ENCODE measurements at regions not wholly inside any gene's neighbourhood (a gene's known extent, or its start where the extent isn't known, plus 50 kb on each side); places are given as distances from the start of the nearest gene placed in this dataset.
A peak's percentile ranks its signal among the peaks of the same experiment; 100 is the strongest.

DNA sequence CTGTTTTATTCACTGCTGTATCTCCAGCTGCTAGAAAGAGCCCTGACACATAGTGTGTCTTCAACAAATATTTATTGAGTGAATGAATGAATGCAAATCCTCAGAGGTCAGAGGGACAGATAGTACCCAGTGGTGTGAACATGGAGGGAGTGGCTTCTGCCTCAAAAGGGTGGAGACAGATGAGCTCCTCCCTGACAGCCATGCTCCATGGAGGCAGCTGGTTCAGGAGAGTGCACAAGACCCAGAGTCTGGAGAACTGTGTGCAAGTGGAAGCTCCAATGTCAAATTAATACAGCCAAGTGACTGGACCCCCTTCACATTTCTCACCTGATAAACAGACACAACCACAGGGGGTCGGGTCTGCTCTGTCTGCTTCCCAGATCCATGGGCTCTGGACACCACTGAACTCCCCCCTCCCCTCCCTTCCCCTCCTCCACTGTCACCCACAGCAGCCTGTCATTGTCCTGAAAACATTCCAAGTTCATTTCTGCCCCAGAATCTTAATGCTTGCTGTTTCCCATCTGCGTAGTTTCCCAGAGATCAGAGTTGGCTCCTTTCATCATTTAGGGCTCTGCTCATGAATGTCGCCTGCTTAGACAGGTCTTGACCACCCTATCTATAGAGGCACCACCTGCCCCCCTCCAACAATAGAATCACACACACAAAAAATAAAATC is 312.9 kb upstream of the PODXL start:
- TF ChIP-seq, protein P1, sequence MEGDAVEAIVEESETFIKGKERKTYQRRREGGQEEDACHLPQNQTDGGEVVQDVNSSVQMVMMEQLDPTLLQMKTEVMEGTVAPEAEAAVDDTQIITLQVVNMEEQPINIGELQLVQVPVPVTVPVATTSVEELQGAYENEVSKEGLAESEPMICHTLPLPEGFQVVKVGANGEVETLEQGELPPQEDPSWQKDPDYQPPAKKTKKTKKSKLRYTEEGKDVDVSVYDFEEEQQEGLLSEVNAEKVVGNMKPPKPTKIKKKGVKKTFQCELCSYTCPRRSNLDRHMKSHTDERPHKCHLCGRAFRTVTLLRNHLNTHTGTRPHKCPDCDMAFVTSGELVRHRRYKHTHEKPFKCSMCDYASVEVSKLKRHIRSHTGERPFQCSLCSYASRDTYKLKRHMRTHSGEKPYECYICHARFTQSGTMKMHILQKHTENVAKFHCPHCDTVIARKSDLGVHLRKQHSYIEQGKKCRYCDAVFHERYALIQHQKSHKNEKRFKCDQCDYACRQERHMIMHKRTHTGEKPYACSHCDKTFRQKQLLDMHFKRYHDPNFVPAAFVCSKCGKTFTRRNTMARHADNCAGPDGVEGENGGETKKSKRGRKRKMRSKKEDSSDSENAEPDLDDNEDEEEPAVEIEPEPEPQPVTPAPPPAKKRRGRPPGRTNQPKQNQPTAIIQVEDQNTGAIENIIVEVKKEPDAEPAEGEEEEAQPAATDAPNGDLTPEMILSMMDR (IDR thresholded peaks at IDR 0.05): no peak
- DNase-seq (ENCODE audit: low spot score): no peak
- H3K27ac ChIP-seq: no peak overlapping the region
- no peak overlapping the region for H3K4me3 ChIP-seq

DNA sequence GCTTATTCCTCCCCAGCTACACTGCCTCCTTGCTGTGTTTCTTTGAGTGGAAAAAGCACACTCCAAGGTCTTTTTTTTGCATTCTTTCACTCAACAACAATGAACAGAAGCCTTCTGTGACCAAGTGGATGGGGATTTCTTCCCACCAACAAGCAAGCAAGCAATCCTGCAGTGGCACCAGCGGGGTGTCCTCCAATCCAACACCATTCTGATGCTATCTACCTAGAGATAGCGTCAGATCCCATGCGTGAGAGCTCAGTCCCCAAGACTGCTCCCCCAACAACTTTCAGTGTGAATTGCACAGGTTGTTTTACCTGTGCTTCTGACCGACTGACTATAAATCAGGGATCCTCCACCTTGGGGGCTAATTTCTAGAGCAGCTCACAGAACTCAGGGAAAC is 311.0 kb upstream of the PODXL start:
- TF ChIP-seq, protein P1 (IDR thresholded peaks at IDR 0.05): no peak
- H3K4me3 ChIP-seq: no peak overlapping the region
- no peak overlapping the region for H3K27ac ChIP-seq
- no peak for DNase-seq (ENCODE audit: low spot score)

DNA sequence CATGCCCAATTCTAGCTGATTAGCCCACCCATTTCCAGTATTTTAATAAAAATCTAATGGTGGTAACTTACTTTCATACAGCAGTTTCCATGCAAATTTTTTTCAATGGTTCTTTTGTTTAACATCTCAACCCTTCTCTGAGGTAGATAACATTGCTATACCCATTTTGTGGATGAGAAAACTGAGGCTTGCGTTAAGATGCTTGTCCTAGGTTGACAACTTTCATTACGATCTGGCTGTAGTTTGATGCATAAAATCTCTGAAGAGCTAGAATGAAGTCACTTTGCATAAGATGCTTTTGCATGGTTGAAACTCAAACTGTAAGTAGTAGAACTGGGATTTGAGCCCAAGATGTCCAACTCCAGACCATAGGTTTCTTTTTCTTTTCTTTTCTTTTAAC is 309.5 kb upstream of the PODXL start:
- Histone ChIP-seq H3K27ac (no peak overlapping the region), H3K4me3 (no peak overlapping the region)
- no peak for DNase-seq (ENCODE audit: low spot score)
- TF ChIP-seq, protein P1 (IDR thresholded peaks at IDR 0.05): no peak

DNA sequence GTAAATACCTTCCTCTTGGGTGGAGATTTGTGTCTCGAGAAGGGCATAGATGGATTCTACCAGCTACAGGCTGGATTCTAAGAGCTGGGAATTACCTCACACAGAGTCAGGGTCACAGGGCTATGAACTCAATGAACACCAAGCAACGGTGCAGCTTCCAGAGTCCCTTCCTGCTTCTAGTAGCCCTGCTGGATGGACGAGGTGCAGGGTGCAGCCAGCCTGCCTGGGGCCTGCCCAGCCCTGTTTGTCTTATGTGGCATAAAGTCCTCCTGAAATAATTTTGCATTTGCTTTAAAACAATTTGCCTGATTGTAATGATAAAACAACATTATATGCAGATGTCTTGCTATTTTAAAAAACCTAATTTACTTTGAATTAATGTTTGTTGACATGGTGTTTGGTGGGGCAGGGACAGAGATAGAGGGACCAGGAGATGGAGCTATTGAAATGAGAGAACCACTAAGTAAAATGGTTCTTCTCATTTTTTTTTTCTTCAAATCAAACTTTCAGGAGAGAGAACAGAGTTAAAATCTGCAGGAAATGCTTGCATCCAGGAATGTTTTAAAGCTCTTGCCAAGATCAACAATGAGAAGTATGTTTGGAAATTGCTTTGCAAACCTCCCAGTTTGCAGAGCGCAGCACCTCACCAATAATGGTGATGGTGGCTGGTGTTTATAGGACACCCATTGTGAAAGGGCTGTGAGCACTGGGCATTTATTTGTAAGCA is 305.4 kb upstream of the PODXL start:
- no peak for DNase-seq (ENCODE audit: low spot score)
- H3K4me3 ChIP-seq: no peak overlapping the region
- H3K27ac ChIP-seq: no peak overlapping the region
- TF ChIP-seq, protein P1 (IDR thresholded peaks at IDR 0.05): no peak

DNA sequence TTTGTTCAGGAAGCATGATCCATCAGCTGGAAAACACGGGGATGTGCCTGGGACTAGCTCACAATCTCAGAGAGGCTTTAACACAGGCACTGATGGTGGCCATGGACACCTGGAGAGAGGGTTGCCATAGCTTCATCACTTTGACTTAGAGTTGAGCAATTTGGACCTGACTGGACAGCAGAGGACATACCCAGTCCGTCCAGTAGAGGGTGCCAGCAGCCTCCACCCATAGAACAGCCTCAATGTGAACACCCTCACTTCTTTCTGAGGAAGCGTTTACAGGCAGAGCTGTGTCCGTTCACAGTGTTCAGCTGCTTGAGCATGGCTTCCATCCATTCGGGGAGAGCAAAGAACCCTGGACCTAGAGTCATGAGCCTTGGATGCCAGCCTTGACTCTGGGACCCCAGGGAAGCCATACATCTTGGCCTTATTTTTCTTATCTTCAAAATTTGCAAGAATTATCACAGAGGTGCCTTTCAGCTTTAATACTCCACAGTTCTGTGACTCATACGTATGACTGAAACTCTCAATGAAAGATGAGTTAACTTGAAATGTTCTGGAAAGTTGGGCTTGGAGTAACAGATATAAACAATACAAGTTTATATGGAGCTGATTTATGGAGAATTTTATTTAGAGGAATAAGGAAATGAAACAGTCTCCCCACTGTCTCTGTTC is 302.9 kb upstream of the PODXL start:
- no peak overlapping the region for H3K27ac ChIP-seq
- H3K4me3 ChIP-seq: no peak overlapping the region
- no peak for DNase-seq (ENCODE audit: low spot score)
- TF ChIP-seq, protein P1 (IDR thresholded peaks at IDR 0.05): peak; percentile 44

DNA sequence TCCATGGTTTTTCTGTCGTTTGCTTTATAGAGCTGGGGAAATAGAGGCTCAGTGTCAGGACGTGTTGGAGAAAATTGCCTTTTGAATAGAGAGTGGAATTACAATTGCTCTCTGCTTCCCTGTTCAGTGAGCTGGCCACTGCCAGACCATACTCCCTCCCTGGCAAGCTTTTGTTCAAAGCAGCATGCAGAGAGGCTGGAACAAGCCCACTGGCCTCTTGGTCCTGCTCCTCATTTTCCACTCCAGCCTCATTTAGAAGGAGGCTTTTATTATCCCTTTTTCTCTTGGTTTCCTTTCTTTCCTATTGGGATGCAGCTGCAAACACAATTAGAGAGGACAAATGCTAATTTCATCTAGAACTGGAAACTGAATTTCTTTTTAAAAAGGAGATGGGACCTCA is 302.2 kb upstream of the PODXL start:
- TF ChIP-seq, protein P1 (IDR thresholded peaks at IDR 0.05): no peak
- Histone ChIP-seq H3K4me3 (no peak overlapping the region), H3K27ac (no peak overlapping the region)
- DNase-seq (ENCODE audit: low spot score): no peak

All from coronary artery (tissue), 2 donors.